ENCODE measurements at regions not wholly inside any gene's neighbourhood (a gene's known extent, or its start where the extent isn't known, plus 50 kb on each side); places are given as distances from the start of the nearest gene placed in this dataset.

DNA sequence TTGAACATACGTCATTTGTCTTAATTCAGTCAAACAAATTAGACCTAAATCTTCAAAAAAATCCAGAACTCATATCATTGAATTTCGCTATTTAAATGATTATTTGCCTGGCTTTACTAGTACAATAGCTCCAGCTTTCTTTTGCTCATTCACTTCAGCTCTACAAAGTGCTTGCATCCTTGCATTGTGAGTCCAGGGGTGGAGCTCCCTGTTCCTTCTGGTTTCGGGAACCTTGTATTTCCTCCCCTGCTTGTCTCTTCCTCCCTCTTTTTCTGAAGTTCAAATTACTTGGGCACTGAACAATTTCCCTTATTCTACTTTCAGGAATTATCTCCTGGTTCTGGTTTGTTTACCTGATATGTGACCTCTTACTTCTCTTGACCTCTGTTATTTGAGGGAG, 58.1 kb upstream of the KITLG start:
- TF ChIP-seq GATA2 (IDR thresholded peaks at IDR 0.05; ENCODE audit: low read depth, low read length) (no peak), GATA3 (IDR thresholded peaks at IDR 0.05; ENCODE audit: low read depth, low read length) (no peak)
